NCI-H128 (cell line): ENCODE measurements at regions not wholly inside any gene's neighbourhood (a gene's known extent, or its start where the extent isn't known, plus 50 kb on each side); places are given as distances from the start of the nearest gene placed in this dataset.
A peak's percentile ranks its signal among the peaks of the same experiment; 100 is the strongest.

ENCODE experiments used
- DNase-seq: peaks from one replicate; lab custom pipeline; 2025; ENCODE audit not compliant: unreplicated experiment; lab: John Stamatoyannopoulos, UW

DNA sequence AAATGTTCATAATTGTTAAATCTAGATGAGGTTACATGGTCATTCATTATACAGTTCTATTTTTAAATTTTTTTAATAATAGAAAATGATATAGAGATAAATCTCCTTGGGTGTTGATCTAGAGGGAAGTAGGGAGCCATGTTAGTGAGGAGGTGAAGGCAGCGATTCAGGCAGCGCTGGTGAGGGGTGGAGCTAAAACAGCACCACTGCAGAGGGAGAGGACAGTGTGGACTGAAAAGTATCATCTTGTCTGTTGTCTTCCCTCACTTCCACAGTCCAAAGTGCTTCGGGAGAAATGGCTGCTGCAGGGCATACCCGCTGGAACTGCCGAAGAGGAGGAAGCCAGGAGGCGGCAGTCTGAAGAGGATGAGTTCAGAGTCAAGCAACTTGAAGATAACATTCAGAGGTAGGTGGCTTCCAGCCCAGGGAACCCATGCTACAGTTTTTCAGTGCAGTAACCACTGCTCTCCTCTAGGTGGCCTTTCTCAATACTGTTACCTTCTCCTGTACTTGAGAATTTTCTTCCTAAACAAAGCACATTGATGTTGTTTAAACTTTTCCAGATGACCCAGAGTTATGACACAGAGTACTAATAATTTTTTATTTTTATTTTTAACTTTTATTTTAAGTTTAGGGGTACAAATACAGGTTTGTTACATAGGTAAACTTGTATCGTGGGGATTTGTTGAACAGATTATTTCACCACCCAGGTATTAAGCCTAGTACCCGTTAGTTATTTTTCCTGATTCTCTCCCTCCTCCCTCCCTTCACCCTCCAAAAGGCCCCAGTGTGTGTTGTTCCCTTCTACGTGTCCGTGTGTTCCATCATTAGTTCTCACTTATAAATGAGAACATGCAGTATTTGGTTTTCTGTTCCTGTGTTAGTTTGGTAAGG lies 100.5 kb downstream of the PALM2AKAP2 start:
- no peak for DNase-seq

DNA sequence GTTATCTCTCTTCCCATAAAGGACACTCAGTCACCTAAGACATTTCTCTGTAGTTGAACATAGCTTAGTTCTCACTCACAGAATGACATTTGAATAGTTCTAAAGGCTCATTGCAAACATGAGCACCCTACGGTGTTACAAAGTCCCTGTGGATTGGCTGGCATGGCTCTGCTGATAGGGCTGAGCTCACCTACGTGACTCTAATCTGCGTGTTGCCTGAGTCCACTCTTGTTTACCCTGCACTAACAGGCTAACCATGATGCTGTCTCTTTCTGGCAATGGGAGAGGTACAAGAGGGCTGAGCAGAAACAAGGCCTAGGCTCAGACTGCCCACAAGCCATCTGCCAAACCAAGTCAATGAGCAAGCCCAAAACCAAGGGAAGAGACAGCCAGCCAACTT lies 103.6 kb downstream of the PALM2AKAP2 start:
- DNase-seq, result no peak

DNA sequence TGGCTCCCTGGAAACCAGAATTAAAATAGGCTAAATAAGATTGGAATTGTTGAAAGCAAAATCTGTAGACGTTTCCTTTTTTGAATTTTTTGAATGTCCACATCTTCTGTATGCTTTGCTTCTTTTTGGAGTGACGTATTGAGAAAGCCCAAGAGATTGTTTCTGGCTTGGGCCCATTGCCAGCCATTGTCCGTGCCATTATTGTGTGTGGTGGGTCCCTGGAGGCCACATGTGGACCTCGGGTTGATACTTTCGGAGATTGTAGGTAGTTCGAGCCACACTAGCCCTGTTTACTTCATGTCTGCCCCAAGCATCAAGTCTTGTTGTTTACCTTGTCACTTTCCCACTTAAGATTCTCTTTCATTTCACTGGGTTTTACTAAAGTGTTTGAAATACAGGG lies 106.0 kb downstream of the PALM2AKAP2 start:
- no peak for DNase-seq

DNA sequence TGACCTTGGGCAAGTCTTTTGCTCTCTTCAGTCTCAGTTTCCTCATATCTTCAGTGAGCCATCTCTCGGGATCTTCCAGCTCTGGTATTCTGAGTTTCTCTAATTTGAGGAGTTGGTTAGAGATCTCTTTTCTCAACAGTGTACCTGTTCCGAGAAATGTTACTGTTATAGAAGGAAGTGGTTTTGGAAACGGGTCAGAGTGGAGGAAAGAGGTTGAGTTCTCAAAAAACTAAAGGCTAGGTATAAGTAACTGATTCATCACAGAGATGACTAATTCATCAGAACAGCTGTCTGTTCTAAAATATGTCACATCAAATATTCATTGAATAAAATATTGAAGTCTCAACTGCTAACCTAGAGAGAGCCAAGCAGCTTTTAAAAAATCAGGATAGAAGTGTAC lies 106.6 kb downstream of the PALM2AKAP2 start:
- no peak for DNase-seq

DNA sequence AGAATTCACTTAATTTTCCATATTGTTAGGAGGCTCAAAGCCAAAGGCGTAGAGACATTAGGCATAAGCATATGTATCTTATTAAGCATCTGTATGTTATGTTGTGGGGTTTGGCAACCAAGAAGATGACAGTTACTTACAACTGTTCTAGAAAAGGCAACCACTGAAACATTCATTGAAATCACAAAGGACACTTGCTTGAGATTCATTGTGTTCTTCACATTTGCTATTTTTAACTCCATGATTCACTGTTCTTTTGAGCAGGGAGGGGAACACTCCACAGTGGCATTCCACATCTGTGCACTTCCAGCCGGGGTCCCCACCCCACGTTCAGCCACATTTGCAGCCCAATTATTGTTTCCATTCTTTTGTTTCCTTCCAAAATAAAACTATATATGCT lies 107.1 kb downstream of the PALM2AKAP2 start:
- no peak for DNase-seq

DNA sequence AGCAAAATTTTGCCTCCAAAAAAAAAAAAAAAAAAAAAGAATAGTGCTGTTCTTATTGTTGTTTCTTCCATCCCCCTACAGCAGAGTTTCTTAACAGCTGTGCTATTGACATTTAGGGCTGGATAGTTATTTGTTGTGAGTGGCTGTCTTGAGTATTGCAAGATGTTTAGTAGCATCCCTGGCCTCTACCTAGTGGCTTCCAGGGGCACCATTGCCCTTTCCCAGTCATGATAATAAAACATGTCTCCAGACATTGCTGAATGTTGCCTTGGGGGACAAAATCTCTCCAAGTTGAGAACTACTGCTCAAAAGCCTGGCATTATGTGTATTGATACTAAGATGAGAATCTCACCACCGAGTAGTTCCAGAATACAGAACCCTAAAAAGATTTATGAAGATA lies 108.7 kb downstream of the PALM2AKAP2 start:
- no peak for DNase-seq

DNA sequence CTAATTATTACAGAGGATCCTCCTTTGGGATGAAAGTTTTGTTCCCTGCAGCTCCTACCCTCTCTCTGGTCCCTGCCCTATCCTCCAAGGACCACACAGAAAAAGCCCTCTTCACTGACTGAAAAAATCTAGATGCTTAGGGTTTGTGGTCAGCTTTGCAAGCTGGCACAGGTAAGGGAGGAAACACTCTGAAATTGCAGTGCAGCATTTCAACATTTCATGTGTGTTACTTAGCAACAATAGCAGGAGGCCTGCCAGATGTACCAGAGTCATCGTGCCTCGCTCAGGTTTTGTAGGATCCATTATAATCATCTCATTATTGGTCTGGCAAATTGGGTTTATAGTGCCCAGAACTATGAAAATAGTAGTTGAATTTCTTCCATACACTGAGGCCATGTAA lies 109.5 kb downstream of the PALM2AKAP2 start:
- no peak for DNase-seq

DNA sequence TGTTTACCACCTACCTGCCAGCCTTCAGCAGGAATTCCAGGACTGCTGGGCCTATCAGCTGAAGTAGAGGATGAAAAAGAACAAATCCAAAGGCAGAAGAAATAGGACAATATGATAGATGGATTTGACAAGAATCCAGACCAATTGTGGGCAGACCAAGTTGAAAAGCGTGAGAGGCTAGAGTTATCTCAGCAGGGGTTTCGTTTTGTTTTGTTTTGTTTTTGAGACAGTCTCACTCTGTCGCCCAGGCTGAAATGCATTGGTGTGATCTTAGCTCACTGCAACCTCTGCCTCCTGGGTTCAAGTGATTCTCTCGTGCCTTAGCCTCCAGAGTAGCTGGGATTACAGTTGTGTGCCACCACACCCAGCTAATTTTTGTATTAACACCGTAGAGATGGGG lies 113.2 kb downstream of the PALM2AKAP2 start:
- DNase-seq, result no peak

DNA sequence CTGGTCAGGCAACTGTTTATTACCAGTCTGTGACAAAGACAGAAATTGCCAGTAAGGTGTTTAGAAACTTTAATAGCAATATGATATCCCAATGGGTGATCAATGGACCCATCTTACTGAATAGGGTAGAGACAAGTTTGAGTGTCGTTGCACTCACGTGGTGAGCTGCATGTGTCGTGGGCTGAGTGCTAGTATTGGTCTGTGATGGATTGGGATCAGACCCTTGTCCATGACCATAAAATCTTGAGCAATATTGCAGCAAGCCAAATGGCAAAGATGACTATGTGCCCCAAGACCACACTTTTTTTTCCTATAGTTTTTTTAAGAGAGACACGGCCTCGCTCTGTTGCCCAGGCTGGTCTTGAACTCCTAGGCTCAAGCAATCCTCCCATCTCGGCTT lies 114.5 kb downstream of the PALM2AKAP2 start:
- no peak for DNase-seq

DNA sequence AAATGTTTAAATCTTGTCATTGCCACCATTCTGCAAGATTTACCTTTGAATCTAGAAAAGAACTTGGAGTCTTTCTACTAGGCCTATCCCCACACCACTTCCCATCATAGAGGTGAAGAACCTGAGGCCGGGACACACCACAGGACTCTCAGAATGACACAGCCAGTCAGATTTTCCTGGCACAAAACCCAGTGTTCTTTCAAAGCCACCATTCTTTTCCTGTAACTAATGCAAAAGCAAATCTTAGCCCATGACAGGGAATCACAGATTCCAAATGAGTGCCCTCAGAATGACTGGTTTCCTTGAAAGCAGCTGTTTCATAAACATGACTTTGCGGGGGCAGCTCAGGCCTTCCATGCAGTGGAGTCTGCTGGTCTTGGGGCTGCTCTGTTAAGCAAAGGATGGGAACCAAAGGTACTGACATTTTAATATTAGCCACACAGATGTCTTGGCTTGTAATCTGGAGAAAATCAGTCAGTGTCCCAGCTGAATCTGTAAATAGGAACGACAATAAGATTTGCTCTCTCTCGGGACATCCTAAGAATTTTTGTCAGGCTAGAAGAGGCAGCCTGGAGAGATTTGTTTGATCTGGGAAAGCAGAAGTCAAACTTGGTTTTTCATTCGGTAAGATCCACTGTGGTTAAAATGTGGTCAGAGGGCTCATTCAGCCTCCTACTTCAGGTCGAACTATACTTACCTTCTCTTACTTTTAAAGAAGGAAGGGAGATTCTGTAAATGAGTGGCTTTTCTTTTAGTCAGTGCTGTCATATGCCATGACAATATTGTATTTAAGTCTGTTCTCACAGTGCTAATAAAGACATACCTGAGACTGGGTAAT lies 115.1 kb downstream of the PALM2AKAP2 start:
- no peak for DNase-seq

DNA sequence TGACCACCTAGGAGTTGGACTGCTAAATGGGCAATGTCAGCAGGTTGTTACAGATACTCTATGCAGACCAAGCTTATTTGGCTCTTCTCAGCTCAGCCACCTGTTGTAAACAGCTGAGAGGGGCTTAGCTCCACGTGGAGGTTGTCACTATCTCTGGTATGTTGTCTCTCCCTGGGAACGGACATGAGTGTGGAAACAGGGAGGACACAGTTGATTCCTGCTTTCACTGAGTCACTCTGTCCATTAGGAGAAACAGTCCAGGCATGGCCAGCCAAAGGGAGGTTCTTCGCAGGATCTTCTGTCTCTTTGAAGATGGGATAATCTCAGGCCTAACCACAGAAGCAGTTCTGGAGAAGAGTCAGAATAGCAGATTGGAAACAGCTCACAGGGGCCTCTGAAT lies 121.2 kb downstream of the PALM2AKAP2 start:
- no peak for DNase-seq

DNA sequence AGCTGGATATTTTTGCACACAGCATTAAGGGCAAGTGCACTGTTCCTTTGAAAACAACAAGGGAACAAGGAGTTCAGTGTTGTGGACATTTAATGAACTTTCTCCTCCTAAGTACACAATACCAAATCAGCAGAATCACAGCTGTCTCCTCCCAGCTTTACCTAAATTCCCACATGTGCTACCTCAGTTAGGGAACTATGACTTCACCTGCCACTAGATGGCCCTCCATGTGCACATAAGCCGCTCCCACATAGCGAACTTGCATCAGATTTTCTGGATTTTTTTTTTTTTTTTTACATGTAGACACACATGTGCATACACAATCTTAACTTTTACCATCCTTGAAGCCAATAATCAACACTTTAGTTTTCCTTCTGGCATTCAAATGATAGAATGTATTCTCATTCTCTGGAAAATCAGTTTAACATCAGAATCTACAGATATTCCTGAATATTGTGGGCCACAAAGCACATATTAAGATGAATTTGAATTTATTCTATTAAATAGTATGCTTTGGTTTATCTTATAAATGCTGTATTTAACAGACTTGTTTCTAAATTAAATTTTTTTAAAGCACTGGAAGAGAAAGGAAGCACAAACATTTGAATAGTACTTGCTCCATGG lies 123.6 kb downstream of the PALM2AKAP2 start:
- peak; percentile 46 for DNase-seq

DNA sequence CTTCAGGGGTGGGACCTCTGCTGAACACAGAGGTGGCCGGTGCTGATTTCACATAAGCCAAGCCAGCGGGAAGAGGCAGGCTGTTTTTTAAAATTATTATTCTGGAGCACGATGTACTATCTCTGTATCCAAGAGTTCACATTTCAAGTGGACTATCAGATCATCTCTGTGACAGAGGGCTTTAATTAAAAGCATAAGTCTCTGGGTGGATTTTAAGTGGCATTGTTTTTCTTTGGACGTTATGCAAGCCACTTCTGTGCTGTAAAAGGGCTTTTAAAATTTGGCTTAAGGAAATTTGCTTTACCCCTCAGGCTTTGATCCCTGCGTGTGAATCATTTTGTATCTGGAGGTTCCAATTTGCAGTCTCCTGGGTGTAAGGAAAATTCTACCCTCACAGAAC lies 124.7 kb downstream of the PALM2AKAP2 start:
- no peak for DNase-seq

DNA sequence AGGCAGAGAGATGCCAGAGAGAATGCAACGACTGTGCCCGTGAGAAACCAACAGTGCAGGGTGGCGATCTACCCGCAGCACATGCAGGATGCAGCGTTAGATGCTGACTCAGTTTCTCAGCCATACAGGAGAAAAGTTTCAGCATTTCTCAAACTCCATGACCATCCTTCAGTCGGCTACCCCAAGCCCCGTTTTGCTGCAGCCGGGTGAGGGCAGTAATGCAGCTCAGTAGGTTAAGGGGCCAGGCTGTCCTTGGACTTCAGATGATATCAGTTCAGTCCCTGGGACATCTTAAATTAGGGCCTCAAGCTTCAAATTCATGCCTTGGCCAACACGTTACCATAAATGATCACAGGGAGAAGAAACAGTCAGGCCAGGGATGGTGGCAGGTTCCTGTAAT lies 125.5 kb downstream of the PALM2AKAP2 start:
- DNase-seq, result no peak

DNA sequence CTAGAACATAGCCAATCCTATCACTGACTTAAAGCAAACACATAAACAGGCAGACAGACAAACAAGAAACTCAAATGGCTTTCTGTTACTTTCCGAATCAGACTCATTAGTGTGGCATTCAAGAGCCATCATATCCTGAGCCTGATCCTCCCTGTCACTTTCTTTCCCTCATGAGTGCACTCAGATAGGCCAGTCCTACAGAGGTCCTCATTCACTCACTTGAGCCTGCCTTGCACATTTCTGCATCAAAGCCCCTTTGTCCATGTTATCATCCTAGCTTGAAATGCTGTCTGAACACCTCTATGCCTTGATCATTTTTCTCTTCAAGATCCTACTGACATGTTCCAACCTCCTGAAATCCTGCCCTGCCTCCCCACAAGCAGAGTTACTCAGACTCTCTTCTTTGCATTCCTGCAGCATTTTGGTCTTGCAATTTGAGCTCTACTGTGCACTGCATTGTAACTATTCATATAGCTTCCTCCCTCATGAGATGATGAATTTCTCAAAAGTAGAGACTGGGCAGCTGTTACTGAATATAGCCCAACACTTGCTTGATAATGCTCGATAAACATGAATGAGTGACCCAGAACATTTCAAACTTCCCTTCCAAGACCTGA lies 126.9 kb downstream of the PALM2AKAP2 start:
- DNase-seq, result no peak

DNA sequence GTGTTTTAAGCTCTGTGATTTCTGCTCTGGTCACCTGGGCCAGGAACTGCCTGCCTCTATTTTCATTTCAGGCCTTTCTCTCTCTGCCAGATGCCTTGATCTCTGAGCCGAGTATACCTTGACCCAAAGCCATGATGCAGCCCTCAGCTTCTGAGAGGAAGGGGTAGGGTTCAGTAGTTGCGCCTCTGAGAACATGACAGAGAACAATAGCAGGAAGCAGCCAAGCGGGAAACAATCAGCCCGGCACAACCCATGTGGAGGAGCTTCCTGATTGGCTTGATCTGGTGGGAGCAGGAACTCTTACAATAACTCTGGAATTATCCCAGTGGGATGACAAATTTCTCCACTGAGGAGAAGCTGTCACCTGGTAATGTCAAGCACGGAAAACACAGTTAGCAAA lies 127.4 kb downstream of the PALM2AKAP2 start:
- no peak for DNase-seq

DNA sequence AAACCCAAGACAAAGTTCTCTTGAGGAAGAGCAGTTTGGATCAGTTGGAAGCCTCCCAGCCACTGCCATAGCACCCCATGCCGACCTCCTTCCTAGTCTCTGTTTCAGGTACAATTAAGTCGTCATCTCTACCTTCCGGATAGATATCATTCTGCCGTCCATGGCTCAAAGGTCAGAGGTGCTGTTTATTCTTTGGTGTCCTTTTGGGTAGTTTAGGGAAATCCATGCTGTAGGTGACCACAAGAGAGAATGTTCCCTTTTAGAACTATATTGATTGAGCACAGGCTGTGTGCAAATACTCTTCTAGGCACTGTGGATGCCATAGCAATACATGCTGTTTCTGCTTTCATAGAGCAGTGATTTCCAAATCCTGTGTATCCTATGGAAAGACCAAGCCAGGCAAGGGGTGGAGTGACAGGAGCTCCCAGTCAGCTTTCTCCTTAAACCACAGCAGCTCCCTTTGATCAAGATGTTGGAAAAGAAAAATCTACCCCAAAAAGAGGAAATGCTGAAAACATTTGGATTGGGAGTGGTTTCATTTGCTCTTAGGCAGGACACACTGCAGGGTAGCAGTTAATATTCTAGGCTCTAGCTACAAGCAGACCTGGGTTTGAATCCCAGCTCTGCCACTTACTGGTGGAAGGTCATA lies 127.9 kb downstream of the PALM2AKAP2 start:
- no peak for DNase-seq

DNA sequence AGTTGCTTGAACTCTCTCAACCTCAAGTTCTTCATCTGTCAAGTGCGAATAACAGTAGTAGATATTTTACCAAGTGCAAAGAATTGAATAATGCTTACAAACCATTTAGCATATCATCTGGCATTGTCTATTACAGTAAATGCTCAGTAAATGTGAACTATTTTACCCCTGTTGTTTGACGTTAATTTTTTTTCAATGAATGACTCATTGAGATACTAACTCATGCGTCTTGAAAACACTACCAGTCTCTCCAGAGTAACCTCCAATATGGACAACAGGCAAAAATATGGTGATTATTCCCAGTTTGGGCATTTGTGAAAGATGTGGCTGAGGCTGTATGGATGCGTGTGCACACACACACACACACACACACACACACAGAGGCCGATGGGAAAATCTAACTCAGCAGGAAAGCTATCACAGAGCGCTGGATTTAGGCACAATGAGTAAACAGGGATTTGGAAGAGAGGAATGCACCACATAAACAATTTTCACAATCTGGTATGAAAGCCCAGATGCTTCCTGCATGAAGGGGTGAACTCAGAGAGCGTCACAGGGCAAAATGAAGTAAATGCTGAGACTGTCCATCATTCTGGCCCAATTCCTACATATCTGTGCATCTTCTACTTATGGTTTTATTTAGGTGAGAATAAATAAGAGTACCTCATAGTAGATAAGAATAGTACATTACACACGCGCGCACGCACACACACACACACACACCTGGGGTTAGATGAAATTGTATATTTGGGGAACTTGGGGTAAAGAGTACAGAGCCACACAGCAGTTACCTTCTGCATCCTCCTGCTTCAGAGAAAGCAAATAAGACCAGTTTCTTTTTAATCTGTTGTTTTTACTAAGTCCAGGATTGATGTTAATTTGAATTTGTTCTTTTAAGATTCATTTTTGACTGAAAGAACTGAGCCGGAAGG lies 128.7 kb downstream of the PALM2AKAP2 start:
- no peak for DNase-seq

DNA sequence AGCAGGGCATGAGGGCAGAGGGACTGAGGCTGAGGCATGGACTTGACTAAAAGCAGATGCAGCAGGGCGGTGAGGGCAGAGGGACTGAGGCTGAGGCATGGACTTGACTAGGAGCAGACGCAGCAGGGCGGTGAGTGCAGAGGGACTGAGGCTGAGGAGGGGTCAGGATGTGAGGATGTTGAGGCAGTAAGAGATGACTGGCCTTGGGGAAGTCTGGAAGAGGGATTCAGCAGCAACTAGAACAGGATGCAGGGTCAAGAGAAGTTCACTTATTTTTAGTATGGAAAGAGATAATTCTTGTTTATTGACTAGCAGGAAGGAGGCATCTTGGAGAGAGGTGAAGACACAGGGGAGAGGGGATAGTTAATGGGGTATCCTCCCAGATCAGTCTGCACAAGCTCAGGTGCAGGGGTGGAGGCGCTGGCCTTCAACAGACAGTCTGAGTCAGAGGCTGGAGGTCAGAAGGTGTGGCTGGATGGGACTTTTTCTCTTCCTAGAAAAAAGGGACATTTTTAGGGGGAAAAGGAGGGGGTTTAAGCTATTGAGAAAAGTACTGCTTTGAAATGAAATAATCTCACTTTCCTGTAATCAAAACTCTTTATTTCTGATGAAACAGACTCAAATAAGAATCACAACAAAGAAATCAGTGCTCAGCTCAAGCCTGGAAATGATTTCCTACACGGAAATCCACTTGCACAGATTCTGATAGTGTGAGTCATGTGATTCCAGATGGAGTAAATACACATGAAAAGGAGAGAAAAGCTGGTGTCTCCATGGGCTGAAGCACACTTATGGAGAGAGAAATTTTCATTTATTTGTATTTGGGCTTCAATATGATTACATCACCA lies 130.9 kb downstream of the PALM2AKAP2 start:
- DNase-seq, result no peak
